Motor neuron (in vitro differentiated cells): ENCODE measurements at regions not wholly inside any gene's neighbourhood (a gene's known extent, or its start where the extent isn't known, plus 50 kb on each side); places are given as distances from the start of the nearest gene placed in this dataset.
"Not testable (repeated sequence)": the region's sequence is repeated elsewhere in the genome, so short reads cannot be mapped to it uniquely, and the experiment has no call there.

Experiments
- ATAC-seq, 8 experiments: fragments of 200-7000 bp; cut with Tn5 transposase; replicated peaks in 6 of 8; 2 replicates each; pipeline ENCODE4 v1.8.0; 2021; ENCODE audit warnings: mild to moderate bottlenecking in 8 of 8, moderate library complexity in 8 of 8
- H3K27ac ChIP-seq, 2 donors: fragments of 250-450 bp; sonication (Bioruptor Pico); 2 replicates each; pipeline ENCODE4 v1.9.0; 2021; ENCODE audit warnings: antibody characterized with exemption in 2 of 2, mild to moderate bottlenecking in 2 of 2, moderate library complexity in 1 of 2
- H3K4me1 ChIP-seq, 2 donors: fragments of 250-450 bp; sonication (Bioruptor Pico); replicated peaks in 1 of 2; 2 replicates each; pipeline ENCODE4 v1.6.1; 2021; ENCODE audit warnings: antibody characterized with exemption in 2 of 2, mild to moderate bottlenecking in 2 of 2, moderate library complexity in 1 of 2
- H3K4me3 ChIP-seq, 5 donors: fragments of 250-450 bp; sonication (Bioruptor Pico); 2 replicates each; pipeline ENCODE4 v1.9.0; 2021; ENCODE audit warnings: antibody characterized with exemption in 5 of 5, mild to moderate bottlenecking in 5 of 5, moderate library complexity in 4 of 5
- WGBS, 10 experiments: fragments of 450-650 bp; shearing (Covaris generic); methylation state at CpG; one replicate each; pipeline ENCODE4 v1.0.0; 2022; 5-methylcytosine and 5-hydroxymethylcytosine counted together
- in situ Hi-C, 9 experiments: fragments of 400-800 bp; cut with MboI; loops; one replicate each; pipeline ENCODE4 v1.15.0; 2021; ENCODE audit warnings: low sequenced_read_pairs in 9 of 9, low pct_unique_long_range_greater_than_20kb in 2 of 9; ENCODE audit not compliant: unreplicated experiment in 9 of 9

- in situ Hi-C loops, H3K27ac ChIP-seq, H3K4me3 ChIP-seq, H3K4me1 ChIP-seq: not testable (repeated sequence)
- peak; percentile 67 to 94 (median 77) for ATAC-seq
- WGBS, 10 experiments, result no CpG with 5 or more reads among the region's 21 CpGs
Measured at GRCh38 chr2:87217741-87218410, 196.2 kb upstream of the PLGLB1 start.

DNA sequence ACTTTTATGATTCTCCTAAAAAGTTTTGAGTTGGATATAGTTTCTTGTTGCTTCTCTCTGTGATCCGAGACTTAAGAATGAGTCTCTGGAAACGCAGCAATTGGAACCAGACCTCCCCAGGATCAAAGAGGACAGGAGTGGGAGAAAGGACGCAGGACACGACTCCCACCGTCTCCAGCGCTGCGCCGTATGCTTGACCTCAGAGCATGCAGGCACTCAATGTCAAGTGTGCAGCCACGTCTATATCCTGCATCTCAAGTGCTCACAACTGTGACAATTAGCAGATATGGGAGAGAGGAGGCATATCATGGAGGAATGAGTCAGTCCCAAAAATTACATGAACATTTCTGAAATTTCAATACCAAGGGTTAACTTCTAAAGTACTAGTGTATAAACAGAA, 199.0 kb upstream of the PLGLB1 start:
- H3K27ac ChIP-seq, in situ Hi-C loops, H3K4me3 ChIP-seq, H3K4me1 ChIP-seq, ATAC-seq: not testable (repeated sequence)
- no CpG with 5 or more reads among the region's 9 CpGs for WGBS, 10 experiments

DNA sequence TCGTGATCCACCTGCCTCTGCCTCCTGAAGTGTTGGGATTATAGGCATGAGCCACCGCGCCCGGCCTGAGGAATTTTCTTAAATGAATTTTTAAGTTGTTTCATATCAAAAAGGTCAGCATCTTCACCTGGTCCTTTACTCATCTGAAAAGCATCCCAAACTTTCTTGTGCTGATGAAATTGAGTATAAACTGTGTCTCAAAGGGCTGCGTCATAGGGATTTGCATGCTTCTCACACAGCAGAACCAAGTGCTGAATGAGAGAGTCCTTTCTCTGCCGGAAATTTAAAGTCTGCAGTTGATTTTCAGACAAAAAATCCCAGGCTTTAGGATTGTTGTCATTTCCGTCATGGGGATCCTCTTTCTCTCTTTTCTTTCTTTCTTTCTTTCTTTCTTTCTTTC, 200.5 kb upstream of the PLGLB1 start:
- ATAC-seq, result peak in 1 of 8 experiments; percentile 26
- in situ Hi-C loops, H3K4me1 ChIP-seq, H3K4me3 ChIP-seq, H3K27ac ChIP-seq: not testable (repeated sequence)
- WGBS, 10 experiments, result 0 to 100% (median 81%) methylated on average over 1 to 5 of the region's 7 CpGs; no CpG with 5 or more reads in 2 of the 10 experiments

- H3K4me1 ChIP-seq, in situ Hi-C loops, H3K27ac ChIP-seq, H3K4me3 ChIP-seq: not testable (repeated sequence)
- no CpG with 5 or more reads among the region's 3 CpGs for WGBS, 10 experiments
- ATAC-seq, result peak in 1 of 8 experiments; percentile 66
Measured at GRCh38 chr2:87223873-87224272, 202.2 kb upstream of the PLGLB1 start.

DNA sequence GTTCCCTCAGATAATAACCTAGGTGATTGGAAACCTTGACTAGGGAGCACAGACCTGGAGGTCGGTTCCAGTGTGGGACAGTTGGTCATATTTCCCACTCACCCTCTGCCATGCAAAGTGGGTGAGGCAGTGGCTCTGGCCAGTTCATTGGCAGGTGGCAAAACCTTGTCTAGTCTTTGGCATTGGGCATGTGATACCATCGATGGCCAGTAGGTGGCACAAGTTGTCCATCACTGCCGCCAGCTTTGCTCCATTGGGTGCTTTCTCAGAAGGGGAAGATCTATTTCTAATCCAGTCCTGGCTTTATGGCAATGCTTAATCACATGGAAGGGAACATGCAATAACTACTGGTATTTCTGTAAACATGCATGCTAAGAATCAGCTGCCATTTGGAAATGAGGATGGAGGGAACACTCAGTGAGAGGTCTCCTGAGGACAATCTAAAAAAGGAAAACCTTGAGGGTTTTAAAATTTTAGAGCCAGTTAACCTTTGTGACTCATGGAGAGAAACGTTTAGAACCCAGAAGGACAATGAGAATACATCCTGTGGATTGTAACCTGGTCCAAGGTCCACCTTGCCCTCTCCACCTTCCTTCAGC, 207.5 kb upstream of the PLGLB1 start:
- in situ Hi-C loops, H3K4me1 ChIP-seq, H3K27ac ChIP-seq, H3K4me3 ChIP-seq: not testable (repeated sequence)
- peak; percentile 83 to 98 (median 94) for ATAC-seq
- WGBS, 10 experiments, result no CpG with 5 or more reads among the region's 4 CpGs

GRCh38 chr2:87229964-87230363, 208.3 kb upstream of the PLGLB1 start:
- ATAC-seq, in situ Hi-C loops, H3K27ac ChIP-seq, H3K4me1 ChIP-seq, H3K4me3 ChIP-seq: not testable (repeated sequence)
- WGBS, 10 experiments, result no CpG with 5 or more reads among the region's 4 CpGs

DNA sequence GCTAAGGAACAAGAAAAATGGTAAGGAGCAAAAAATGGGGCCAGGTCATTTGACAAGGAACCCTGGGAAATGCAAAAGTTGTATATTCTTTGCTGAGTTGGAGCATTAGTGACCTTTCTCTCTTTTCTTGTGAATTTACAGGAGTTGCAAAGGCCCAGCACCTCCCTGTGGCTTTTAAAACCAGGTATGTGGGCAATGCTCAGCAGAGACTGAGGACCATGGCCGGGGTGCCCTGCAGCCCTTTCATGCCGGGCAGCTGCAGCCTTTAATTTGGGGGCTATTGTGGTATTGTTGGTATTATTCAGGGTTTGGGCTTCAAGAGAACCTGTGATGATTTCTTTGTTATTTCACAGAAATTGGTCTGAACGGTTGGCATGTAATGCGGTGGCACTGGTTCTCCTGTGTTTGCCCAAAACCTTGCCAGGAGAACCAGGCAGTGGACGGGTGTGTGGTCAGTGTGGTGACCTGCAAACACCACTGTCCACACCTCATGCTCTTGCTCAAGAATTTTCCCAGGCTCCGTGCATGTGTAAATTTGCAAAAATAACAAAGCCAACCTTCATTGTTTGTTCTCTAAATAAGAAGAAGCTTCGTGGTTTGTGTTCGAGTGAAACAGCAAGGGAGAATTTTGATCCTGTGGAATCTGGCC, 213.8 kb upstream of the PLGLB1 start:
- ATAC-seq, in situ Hi-C loops, H3K27ac ChIP-seq, H3K4me1 ChIP-seq, H3K4me3 ChIP-seq: not testable (repeated sequence)
- WGBS, 10 experiments, result no CpG with 5 or more reads among the region's 8 CpGs

DNA sequence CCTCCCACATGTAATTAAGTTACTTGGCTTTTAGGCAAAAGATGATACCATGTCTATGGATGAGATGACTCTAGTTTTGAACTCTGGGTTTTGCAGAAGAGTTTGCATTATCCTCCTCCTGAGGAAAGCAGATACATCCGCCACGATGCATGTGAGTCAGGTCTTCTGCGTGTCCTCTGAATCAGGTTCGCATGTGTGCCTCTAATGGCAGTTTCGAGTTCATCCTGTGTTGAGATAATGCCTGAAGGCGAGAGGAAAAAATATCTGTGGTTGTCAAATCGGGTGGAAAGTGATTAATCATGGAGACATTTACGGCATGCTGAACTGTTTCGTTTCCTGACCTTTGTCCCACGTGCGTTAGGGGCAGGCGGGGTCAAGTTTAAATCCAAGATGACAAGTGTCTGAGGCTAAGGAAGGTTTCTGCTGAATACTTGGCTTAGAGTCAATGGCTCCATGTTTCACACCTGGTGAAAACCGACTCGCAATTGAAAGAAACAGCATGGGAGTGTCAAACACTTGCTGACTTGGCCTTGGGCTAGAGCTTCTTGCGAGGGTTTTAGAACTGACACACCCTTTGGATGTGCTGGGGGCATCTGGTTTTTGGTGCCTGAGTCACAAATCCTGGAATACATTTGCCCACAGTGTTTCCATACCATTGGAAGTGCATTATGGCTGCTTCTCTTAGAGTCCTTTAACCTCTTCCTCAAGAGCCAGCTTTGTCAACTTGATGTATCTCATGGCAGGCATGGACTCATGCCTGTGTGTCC, 216.1 kb upstream of the PLGLB1 start:
- no CpG with 5 or more reads among the region's 15 CpGs for WGBS, 10 experiments
- in situ Hi-C loops, H3K4me3 ChIP-seq, H3K4me1 ChIP-seq, H3K27ac ChIP-seq: not testable (repeated sequence)
- ATAC-seq, result peak in 7 of 8 experiments; percentile 61 to 79 (median 72)

- H3K4me3 ChIP-seq, H3K27ac ChIP-seq, in situ Hi-C loops, H3K4me1 ChIP-seq: not testable (repeated sequence)
- peak in 4 of 8 experiments; percentile 20 to 57 (median 34) for ATAC-seq
- no CpG with 5 or more reads among the region's 8 CpGs for WGBS, 10 experiments
Measured at GRCh38 chr2:87239558-87240215, 218.0 kb upstream of the PLGLB1 start.

- H3K27ac ChIP-seq, in situ Hi-C loops, H3K4me1 ChIP-seq, H3K4me3 ChIP-seq: not testable (repeated sequence)
- ATAC-seq, result peak in 1 of 8 experiments; percentile 86
- WGBS, 10 experiments, result 40% methylated on average over 1 of the region's 11 CpGs; no CpG with 5 or more reads in 9 of the 10 experiments
Measured at GRCh38 chr2:87246066-87246717, 224.5 kb upstream of the PLGLB1 start.

DNA sequence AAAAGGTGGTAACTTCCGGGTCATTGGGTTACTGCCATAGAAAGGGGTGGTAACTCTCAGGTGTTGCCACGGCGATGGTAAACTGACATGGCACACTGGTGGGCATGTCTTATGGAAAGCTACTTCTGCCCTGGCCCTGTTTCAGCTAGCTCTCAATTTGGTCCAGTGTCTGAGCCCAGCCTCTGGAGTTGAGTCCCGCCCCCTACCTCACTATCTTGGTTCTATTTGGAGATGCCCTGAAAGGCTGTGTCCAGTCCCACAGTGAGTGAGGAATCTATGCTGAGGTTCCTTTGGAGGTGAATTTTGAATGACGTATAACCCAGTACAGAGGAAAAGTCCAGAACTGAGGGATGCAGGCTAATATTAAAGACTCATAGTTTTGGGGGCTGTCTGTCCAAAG, 230.4 kb upstream of the PLGLB1 start:
- in situ Hi-C loops, H3K27ac ChIP-seq, H3K4me1 ChIP-seq, ATAC-seq, H3K4me3 ChIP-seq: not testable (repeated sequence)
- 80% methylated on average over 1 of the region's 5 CpGs; no CpG with 5 or more reads in 9 of the 10 experiments for WGBS, 10 experiments

GRCh38 chr2:87254562-87254961, 232.9 kb upstream of the PLGLB1 start:
- H3K27ac ChIP-seq, H3K4me3 ChIP-seq, H3K4me1 ChIP-seq, in situ Hi-C loops: not testable (repeated sequence)
- peak in 3 of 8 experiments; percentile 74 to 98 (median 97) for ATAC-seq
- no CpG with 5 or more reads among the region's 1 CpG for WGBS, 10 experiments
